AG08396 (cell line): ENCODE measurements at regions not wholly inside any gene's neighbourhood (a gene's known extent, or its start where the extent isn't known, plus 50 kb on each side); places are given as distances from the start of the nearest gene placed in this dataset.
"Not testable (repeated sequence)": the region's sequence is repeated elsewhere in the genome, so short reads cannot be mapped to it uniquely, and the experiment has no call there.

Experiments used
- DNase-seq: peaks from one replicate; pipeline ENCODE4 v3.0.0; 2012; ENCODE audit warnings: low spot score, mixed read lengths

GRCh38 chr6:113352831-113353230 is 504.3 kb upstream of the MARCKS start:
- DNase-seq = no peak

GRCh38 chr6:113353392-113353791 is 503.8 kb upstream of the MARCKS start:
- no peak for DNase-seq

- no peak for DNase-seq
Measured at GRCh38 chr6:113354204-113354895, 502.8 kb upstream of the MARCKS start.

- no peak for DNase-seq
Measured at GRCh38 chr6:113356139-113356538, 501.0 kb upstream of the MARCKS start.

GRCh38 chr6:113357041-113357440 is 500.1 kb upstream of the MARCKS start:
- no peak for DNase-seq

- no peak for DNase-seq
Measured at GRCh38 chr6:113358063-113358583, 499.0 kb upstream of the MARCKS start.

- DNase-seq = no peak
Measured at GRCh38 chr6:113359155-113360140, 497.7 kb upstream of the MARCKS start.

GRCh38 chr6:113361014-113361645 is 496.0 kb upstream of the MARCKS start:
- no peak for DNase-seq

GRCh38 chr6:113362301-113363047 is 494.7 kb upstream of the MARCKS start:
- DNase-seq = no peak

- no peak for DNase-seq
Measured at GRCh38 chr6:113363048-113363798, 493.9 kb upstream of the MARCKS start.

GRCh38 chr6:113363866-113364265 is 493.3 kb upstream of the MARCKS start:
- DNase-seq = no peak

GRCh38 chr6:113364766-113365165 is 492.4 kb upstream of the MARCKS start:
- DNase-seq = no peak

GRCh38 chr6:113365191-113365590 is 492.0 kb upstream of the MARCKS start:
- DNase-seq = no peak

- DNase-seq = no peak
Measured at GRCh38 chr6:113366505-113366904, 490.6 kb upstream of the MARCKS start.

- no peak for DNase-seq
Measured at GRCh38 chr6:113370508-113371502, 486.3 kb upstream of the MARCKS start.

GRCh38 chr6:113375466-113375865 is 481.7 kb upstream of the MARCKS start:
- not testable (repeated sequence) for DNase-seq

GRCh38 chr6:113375950-113376846 is 480.9 kb upstream of the MARCKS start:
- peak; percentile 42 for DNase-seq

GRCh38 chr6:113376847-113377165 is 480.3 kb upstream of the MARCKS start:
- DNase-seq = no peak
